Hematopoietic multipotent progenitor cell treated with erythropoietin and hydrocortisone succinate and interleukin-3 and kit ligand, for 15 days (in vitro differentiated cells): ENCODE measurements at regions not wholly inside any gene's neighbourhood (a gene's known extent, or its start where the extent isn't known, plus 50 kb on each side); places are given as distances from the start of the nearest gene placed in this dataset.
"Not testable (repeated sequence)": the region's sequence is repeated elsewhere in the genome, so short reads cannot be mapped to it uniquely, and the experiment has no call there.

Experiments
- DNase-seq: peaks from one replicate; pipeline ENCODE4 v3.0.0-alpha.2; 2015; ENCODE audit warnings: low spot score

DNA sequence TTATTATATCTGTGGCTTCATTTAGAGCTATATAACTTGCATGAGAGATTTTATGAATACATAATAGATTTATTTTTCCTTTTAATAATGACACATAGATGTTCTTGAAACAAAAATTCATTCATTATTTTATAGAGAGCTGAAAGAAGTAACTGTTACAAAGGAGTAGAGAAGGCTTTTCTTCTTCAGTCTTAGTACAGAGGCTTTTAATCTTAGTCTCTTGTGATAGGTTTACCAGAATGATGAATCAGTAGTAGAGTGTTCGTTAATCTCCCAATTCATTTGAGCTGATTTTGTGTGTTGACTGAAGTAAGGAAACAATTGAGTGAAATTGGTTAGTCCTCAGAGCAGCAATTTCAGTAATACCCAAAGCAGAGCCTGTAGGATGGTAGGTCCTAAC, 1284.1 kb upstream of the ACO1 start:
- no peak for DNase-seq

DNA sequence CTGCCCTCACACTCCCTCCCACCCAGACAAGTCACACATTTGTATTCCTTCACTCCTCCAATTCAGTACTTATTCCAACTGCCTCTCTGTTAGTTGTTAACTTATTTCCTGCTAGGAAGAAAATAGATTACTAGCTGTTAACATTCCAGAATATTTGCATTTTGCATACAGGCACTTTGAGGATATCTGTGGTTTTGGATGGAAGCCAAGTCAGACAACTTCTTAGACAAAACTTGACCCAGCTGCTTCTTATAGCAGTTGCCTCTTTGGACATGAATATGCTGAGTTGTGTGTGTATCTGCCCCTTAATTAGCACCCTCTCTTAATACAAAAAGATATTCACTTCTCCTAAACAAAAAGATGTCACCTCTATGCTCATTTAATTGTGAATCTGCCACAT, 1280.6 kb upstream of the ACO1 start:
- no peak for DNase-seq

DNA sequence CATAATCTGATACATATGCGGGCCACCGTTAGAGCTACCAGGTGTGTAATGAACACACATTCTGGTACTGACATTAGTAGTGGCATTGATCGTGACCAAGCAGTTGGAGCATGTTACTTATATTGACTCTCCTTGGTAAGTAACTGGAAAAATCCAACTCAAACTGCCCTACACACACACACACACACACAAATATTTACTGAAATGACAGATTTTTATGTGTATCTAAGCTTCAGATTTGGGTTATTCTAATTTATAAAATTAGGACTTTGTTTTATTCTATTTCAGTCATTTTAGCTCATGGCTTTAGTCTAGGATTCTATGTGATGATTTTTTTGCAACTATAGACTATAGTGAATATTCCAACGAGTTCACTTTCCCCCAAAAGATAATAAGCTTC, 1280.2 kb upstream of the ACO1 start:
- no peak for DNase-seq

DNA sequence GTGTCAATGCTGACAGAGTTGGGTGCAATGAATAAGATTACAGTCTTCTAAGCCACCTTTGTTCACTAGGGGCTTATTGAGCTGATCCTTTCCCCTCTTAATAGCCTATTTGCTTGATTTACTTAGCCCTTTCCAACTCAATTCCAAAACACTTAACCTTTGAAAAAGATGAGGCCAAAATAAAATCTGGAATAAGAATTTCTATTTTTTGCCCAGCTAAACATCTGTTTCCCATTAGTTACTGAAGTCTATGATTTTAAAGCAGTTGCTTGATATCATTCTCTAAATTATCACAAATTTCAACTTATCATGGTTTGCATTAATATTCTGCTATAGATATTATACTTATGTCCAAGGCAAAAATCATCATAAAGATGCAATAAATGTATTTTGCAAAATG, 1272.0 kb upstream of the ACO1 start:
- DNase-seq: no peak

DNA sequence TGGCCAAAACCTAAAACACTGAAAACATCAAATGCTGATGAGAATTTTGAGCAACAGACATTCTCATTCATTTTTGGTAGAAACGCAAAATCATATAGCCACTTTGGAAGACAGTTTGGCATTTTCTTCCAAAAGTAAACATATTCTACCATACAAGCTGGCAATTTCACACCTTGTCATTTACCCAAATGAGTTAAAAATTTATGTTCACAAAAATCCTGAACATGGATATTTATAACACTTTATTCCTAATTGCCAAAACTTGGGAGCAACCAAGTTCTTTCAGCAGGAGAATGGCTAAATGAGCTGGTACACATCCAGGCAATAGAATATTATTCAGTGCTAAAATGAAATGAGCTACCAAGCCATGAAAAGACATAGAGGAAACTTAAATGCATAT, 1270.1 kb upstream of the ACO1 start:
- DNase-seq: no peak

DNA sequence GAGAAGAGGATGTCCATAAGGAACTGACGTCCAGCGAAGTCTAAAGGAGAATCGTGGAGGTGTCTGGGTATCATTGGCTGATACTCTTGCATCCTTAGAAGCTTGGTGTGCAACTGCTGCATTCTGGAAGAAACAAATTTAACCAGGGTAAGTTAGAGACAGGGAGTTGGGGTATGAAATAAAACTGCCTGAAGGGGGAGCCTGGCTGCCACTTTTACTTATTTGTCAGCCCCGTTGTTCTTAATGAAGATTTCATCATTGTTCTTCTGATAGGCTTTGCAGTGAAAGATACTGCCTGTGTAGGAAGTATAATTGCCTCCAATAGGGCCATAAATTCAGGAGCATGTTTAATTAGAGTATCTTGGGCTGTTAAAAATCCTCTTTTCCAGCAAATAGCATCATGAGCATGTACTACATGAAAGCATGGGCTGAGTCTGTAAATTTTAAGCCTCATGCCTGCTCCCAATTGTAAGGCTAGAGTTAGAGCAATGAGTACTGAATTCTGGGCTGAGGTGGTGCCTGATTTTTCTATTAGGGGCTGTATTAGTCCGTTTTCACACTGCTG, 1264.5 kb upstream of the ACO1 start:
- DNase-seq: no peak

DNA sequence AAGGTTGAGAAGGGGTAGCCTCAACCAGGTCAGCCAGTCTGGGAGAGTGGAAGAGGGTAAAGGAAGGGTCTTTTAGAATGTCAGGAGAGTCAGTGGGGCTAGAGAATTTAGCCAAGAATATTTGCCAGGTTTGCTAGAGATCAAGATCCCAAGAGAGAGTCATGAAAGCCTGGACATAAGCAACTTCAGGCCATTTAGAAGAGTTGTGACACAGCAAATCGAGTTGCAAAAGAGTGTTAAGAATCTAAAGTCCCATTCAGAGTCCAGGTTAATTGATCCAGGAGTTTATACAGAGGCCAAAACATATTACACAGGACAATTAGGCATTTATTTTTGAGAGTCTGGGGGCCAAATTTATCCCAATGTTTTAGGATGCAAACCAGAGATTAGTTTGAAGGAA, 1260.1 kb upstream of the ACO1 start:
- DNase-seq: no peak

DNA sequence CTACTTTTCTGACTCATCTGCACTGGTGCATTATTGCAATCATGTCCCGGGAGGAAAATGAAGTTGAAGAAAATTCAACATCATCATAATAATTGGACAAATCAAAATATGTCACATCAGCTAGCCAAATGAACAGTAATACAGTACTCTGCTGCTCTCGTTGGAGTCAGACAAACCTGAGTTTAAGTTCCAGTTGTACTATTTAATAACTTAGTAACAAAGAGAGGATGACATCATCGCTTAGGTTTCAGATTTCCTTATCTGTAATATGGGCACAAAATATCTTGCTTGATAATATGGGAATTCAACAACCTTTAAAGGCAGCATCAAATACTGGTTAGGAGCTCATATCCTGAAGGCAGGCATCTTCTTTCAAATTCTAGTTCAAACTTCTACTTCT, 1248.9 kb upstream of the ACO1 start:
- DNase-seq: no peak

DNA sequence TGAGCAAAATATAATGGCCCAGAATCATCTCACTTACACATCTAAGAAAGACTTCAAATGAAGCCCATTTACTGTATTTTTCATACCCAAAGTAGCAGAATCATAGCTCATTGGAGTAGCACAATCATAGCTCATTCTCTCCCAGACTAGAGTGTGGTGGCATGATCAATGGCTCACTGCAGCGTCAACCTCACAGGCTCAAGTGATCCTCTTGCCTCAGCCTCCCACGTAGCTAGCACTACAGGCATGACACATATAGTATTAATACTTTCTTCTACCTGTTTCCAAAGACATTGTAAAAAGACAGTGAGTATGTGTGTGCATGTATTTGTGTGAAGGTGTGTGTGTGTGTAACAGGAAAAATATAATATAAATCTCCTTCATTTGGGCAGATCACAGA, 1247.9 kb upstream of the ACO1 start:
- DNase-seq: no peak

DNA sequence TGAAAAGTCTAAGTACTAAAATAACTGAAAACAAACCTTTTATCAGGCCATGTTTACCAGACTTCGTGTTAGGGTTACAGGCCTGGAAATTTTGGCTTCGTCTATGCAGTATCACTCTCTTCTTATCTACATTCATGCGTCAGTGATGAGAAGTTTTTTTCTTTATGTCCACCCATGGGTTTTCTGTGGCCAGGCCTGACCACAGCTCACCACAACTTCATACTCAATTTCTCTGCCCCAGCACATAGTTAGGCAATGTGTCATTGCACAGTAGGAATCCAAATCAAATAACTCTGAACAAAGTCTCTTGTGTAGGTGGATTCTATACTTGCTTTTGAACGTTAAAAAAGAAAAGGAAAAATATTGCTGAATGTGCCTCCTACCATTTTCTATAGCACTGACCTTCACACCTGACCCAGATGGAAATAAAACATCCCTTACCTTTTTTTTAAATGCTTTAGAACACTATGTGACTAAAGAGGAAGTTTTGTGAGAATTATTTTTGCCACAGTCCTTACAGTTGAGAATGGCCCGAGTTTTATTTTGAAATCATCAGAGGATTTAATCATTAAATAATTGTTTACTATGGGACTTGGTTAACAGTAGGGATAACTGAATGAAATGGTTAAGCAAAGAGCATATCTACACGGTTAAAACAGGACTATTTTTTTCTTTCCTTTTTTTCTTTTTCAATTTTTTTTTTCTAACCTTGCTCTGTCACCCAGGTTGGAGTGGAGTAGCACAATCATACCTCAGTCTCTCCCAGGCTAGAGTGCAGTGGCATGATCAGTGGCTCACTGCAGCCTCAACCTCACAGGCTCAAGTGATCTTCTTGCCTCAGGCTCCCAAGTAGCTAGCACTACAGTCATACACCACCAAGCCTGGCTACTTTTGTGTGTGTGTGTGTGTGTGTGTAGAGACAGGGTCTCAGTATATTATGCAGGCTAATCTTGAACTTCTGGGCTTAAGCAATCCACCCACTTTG, 1247.0 kb upstream of the ACO1 start:
- no peak for DNase-seq

DNA sequence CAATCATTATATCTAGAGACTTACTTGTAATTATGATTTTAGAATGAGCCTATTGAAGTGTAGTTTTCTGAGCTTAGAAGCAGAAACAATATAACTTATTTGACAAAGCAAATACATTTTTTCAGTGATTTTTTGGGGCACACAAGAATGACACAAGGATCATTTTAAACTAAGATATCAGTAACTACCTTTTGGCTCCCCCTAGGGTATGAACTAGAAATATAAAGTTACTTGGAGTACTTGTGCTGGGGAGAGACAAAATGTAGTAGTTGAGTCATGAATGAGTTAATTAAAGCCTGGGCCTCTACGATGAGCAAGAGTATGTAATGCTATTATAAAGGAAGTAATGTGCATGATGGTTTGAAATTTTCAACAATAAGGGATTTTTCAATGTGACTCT, 1244.1 kb upstream of the ACO1 start:
- no peak for DNase-seq

DNA sequence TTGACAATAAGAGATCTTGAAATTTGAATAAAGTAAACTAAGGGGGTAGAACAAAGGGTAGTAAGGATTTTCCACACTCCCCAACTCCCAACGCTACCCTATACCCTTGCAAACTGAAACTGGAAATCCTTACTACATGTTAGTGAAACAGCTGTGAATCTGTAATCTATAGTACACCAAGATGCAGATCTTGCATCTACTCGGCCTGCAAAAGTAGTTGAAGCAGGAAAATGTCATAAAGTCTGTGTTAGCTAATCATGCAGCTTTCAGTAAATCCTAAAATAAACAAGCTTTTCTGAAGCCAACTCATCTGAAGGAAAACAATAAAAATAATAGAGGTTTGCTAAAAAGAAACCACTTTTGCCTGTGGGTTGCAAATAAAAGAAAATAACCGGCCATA, 1242.0 kb upstream of the ACO1 start:
- DNase-seq: no peak

DNA sequence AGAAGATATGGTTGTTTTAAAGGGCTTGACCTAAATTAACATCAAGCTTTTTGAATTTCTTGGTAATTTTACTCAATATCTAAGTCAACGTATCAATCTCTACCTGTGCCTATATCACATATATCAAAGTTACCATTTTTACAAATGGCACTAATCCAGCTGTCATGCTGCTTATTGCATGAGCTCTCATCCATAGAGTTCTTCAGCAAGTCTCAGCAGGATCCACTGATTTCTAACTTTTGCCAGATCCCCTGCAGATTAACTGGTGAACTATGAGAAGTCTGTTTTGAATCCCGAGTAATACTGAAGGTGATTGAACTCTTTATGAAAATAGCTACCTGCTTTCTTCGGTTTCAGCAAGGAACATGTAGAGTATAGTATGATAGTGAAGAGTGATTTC, 1239.8 kb upstream of the ACO1 start:
- no peak for DNase-seq

DNA sequence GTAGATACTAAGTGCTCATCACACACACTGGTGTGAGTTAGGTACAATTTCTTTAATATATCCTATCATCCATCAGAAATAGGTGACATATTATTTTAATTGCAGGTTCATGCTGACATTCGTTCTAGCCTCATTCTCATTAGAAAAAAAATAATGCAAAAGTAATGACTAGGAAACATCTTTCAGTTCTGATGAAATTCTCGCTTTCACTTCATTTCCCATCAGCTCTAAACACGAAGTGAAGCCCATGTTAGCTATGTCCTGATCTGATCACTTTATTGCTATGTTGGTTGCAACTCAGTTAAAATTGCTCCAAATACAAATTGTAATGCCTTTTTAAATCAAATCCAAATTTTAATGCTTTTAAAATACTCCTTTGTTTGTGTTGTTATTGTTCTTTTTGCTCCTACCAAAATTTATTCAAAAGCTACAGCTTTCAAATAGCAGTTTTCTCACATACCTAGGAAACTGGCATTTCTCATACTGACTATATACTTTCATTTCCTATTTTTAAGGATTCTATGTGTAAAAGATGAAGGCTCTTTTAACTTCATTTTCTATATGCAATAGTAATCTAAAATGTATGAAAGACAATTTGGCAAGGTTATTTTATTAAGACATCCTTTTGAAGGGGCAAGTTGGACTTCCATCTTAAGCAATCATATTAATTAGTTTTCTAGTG, 1237.8 kb upstream of the ACO1 start:
- no peak for DNase-seq

DNA sequence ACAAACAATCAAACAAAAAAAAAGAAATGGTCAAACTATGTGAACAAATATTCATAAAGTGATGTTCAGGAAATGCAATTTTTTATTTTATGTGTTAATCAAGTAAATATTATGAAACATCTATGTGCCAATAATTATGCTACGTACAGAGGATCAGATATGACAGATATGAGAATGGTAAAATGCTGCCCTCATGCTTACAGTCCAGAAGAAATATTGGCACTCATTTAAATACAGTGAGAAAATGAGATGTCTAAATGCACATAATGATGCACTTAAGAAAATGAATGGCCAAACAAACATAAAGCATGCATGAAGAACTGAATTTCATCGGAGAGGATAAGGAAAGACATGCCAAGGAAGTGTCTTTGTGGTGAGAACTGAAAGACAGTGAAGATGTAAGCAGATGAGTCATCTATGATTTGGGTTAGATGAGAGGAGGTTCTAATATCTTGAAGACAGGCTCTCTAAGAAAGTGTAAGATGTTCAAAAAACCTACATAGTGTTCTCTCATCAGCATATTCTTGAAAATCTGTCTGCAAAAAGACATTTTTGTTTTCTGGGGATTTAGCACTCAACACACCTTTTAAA, 1231.1 kb upstream of the ACO1 start:
- no peak for DNase-seq

DNA sequence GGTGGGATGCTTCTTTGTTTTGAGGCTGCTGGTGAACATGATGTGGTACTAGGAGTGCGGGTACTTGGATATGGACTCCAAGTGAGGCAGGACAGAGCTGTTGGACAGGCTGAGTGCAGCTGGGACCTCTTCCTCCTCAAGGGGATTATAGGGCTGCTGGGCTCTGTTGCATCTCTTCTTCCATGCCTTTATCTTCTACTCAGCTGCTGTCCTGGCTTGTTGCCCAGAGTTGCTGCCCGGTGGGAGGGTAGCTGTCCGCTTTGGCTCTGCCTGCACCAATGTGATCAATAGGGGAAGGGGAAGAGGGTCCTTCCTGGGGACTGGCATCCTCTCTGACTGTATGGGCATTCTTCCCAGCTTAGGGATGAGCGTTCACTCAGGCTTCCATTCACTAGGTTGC, 1217.9 kb upstream of the ACO1 start:
- DNase-seq: no peak

DNA sequence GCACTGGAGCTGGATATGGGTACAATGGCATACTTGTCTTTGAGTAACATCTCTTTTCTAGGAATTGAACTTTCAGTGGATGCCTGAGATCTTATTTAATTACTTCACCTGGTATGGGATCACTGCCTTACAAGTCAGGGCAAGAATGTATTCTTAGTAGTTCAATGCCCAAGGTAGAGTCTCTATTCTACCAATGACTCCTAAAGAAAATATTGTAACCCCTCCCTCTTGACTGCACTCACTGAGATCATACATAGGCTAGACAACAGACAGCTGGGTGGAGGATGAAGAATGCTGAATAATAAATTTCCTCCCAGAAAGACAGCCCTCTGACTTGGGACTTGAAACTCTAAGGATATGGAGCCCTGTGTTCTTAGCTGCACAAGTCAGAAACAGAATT, 1216.3 kb upstream of the ACO1 start:
- no peak for DNase-seq

DNA sequence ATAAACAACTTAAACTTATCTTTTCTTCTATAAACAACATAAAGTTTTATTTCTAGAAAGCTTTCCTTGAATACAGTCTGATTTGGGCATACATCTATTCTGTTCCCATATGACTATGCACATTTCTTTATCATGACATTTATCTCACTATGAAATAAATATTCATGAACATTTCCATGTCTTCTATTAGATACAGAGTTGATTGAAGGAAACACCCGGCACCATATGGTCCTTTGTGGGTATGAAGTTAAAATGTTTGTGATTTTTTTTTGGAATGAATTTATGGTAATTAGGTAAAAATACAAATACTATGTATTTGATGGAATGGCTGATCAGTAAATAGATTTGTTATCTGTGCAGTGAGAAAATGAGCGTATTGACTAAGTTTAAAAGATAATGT, 1209.8 kb upstream of the ACO1 start:
- DNase-seq: no peak

DNA sequence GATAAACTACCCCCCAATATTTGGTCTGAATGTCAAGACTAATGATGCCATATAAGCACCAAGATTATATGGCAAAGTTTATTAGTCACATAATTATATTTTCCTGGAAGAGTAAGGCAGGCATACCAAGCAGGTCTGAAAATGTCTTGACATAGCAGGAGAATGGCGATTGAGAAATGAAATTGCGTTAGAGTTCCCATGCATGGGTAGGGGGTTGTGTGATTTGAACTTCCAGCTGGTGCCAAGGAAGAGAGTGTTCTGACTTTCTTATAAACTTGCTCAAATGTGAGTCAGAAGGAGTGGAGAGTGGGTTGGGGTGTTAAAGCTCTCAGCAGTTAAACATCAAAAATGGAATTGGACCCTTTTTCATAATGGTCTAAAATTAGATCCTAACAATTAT, 1200.6 kb upstream of the ACO1 start:
- no peak for DNase-seq

DNA sequence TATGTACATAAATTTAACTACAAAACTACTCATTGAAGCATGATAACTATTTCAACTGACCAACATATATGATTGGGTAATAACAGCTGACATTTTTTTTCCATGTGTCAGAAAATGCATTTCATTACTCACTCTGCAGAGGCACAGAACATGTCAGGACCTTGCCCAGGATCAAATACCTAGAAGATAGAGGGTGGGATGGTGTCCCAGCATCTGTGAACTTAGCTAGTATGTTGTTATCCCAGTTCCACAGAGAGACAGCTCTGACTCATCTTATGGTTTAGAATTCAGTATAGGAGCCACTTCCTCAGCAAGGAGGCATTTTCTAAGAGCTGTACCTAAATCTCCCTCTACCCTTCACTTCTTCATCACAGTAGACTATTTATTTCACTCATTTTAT, 1198.6 kb upstream of the ACO1 start:
- DNase-seq: no peak

DNA sequence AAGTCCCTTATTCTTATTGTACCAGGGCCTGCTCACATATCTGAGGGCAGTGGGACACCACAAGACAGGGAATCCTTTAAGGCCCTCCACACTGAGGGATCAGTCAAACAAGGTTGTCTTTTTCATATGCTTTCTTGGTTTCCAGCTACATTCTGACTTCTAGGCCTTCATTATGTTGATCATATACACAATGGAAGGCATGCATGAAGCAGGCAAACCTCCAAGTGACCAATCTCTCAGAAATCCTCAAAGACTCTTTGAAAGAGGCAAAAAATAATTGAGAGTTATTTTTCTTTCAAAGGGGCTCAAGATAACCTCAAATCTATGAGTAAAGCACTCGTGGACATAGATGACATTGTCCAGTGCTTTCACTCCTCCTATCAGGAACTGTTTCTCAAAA, 1195.9 kb upstream of the ACO1 start:
- DNase-seq: no peak

DNA sequence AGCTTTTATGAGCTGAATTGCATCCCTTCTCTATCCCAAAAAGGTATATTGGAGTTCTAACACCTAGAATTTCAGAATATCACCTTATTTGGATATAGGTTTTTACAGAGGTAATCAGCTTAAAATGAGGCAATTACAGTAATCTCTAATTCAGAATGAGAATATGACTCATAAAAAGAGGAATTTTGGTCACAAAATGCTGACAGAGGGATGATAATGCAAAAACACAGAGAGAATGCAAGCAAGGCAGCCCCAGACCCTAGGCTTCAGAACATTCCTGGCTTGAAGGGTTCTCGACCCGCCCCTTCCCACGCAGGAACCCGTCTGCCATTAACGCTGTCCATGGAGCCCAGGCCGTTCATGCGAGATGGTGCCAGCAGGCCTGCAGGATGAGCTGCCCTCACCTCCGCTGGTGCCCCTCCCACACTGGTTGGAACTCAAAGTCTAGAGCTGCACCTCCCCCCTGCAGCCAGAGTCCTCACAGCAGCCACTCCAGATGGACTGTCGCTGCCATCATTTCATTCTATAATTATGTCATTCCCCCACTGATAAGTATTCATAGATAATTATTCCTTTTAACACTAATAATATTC, 1173.4 kb upstream of the ACO1 start:
- no peak for DNase-seq

DNA sequence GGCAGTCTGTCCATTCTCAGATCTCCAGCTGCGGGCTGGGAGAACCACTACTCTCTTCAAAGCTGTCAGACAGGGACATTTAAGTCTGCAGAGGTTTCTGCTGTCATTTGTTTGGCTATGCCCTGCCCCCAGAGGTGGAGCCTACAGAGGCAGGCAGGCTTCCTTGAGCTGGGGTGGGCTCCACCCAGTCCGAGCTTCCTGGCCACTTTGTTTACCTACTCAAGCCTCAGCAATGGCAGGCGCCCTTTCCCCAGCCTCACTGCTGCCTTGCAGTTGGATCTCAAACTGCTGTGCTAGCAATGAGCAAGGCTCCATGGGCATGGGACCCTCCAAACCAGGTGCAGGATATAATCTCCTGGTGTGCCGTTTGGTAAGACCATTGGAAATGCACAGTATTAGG, 1154.5 kb upstream of the ACO1 start:
- not testable (repeated sequence) for DNase-seq
